ENCODE measurements at regions not wholly inside any gene's neighbourhood (a gene's known extent, or its start where the extent isn't known, plus 50 kb on each side); places are given as distances from the start of the nearest gene placed in this dataset.

- TF ChIP-seq POLR2AphosphoS5 (IDR thresholded peaks at IDR 0.05; ENCODE audit: borderline replicate concordance, low read depth, low read length) (no peak), EZH2 (IDR thresholded peaks at IDR 0.05) (no peak)
Observed at GRCh38 chr3:40873934-40874699, 325.2 kb upstream of the CTNNB1 start.

Data from SK-N-MC (cell line).